GM12878 (cell line): ENCODE measurements at regions not wholly inside any gene's neighbourhood (a gene's known extent, or its start where the extent isn't known, plus 50 kb on each side); places are given as distances from the start of the nearest gene placed in this dataset.

Experiments used
- ATAC-seq: fragments of 200-7000 bp; cut with Tn5 transposase; 3 replicates; pipeline ENCODE4 v1.9.1; 2020; ENCODE audit warnings: mild to moderate bottlenecking, moderate library complexity
- BruUV-seq: library from RNA; stranded (reverse); fragments of 400-500 nt; replicated peaks from 2 replicates; lab custom pipeline; 2021; lab: Mats Ljungman, UMichigan
- CTCF ChIA-PET: fragments of 300-600 bp; sonication (Branson Sonifier 250); formaldehyde crosslinking; extraction: SDS; loops from one replicate; lab custom pipeline; 2021; ENCODE audit warnings: inconsistent platforms; lab: Yijun Ruan, JAX
- POLR2A ChIA-PET: fragments of 350-600 bp; formaldehyde crosslinking; extraction: SDS; loops from one replicate; lab custom pipeline; 2021; ENCODE audit warnings: inconsistent platforms; lab: Charles Lee
- RAD21 ChIA-PET: fragments of 300-600 bp; sonication (Branson Sonifier 250); formaldehyde crosslinking; loops from one replicate; lab custom pipeline; 2023; ENCODE audit warnings: antibody characterized with exemption; ENCODE audit not compliant: unreplicated experiment; lab: Charles Lee
- SMC1A ChIA-PET: fragments of 300-600 bp; sonication (Branson Sonifier 250); formaldehyde crosslinking; loops from one replicate; lab custom pipeline; 2023; ENCODE audit not compliant: unreplicated experiment, uncharacterized antibody; lab: Charles Lee
- DNase-seq: peaks from one replicate; pipeline ENCODE4 v3.0.0-alpha.2; 2011; ENCODE audit warnings: low read depth, low spot score
- FAIRE-seq: peaks from 3 replicates; lab custom pipeline; 2011; peaks lifted over from hg19 to GRCh38; lab: Jason Lieb, UNC
- H2AFZ ChIP-seq: 2 replicates; pipeline ENCODE4 v1.6.0; 2011; ENCODE audit warnings: low read depth, low read length, control low read depth; ENCODE audit not compliant: control insufficient read depth
- H3K27ac ChIP-seq: 2 replicates; pipeline ENCODE4 v1.5.1; 2011; ENCODE audit warnings: control low read depth; ENCODE audit not compliant: control insufficient read depth, insufficient read depth
- H3K27me3 ChIP-seq, 2 experiments: replicated peaks in 1 of 2; 2 replicates each; pipeline versions ENCODE4 v1.6.0 to v1.6.1; 2011; ENCODE audit warnings: low read length in 1 of 2; ENCODE audit not compliant: control insufficient read depth in 2 of 2, insufficient read depth in 2 of 2
- H3K36me3 ChIP-seq, 2 experiments: 2 replicates each; pipeline ENCODE4 v1.5.1; 2011; ENCODE audit warnings: low read length in 1 of 2; ENCODE audit not compliant: control insufficient read depth in 2 of 2, insufficient read depth in 2 of 2
- H3K4me1 ChIP-seq: 2 replicates; pipeline ENCODE4 v1.6.1; 2011; ENCODE audit warnings: mild to moderate bottlenecking, low read length, moderate library complexity, mixed read lengths; ENCODE audit not compliant: control insufficient read depth, insufficient read depth
- H3K4me2 ChIP-seq: 2 replicates; pipeline ENCODE4 v1.6.0; 2011; ENCODE audit warnings: control low read depth; ENCODE audit not compliant: control insufficient read depth, insufficient read depth
- H3K4me3 ChIP-seq: fragments of 200-600 bp; sonication (generic); 2 replicates; pipeline ENCODE4 v1.5.1; 2016
- H3K79me2 ChIP-seq: 2 replicates; pipeline ENCODE4 v1.6.0; 2011; ENCODE audit warnings: low read length; ENCODE audit not compliant: control insufficient read depth, insufficient read depth
- H3K9ac ChIP-seq: 2 replicates; pipeline ENCODE4 v1.8.0; 2011; ENCODE audit warnings: low read length, control low read depth, mixed read lengths; ENCODE audit not compliant: control insufficient read depth, insufficient read depth
- H3K9me3 ChIP-seq: replicated peaks from 3 replicates; pipeline ENCODE4 v1.5.1; 2011; ENCODE audit warnings: mild to moderate bottlenecking, low read length; ENCODE audit not compliant: control insufficient read depth, insufficient read depth
- H4K20me1 ChIP-seq: 2 replicates; pipeline ENCODE4 v1.6.0; 2011; ENCODE audit not compliant: control insufficient read depth, insufficient read depth
- BMI1 ChIP-seq: fragments of 450-650 bp; IDR thresholded peaks from 2 replicates; pipeline ENCODE4 v1.6.1; 2016; ENCODE audit warnings: mild to moderate bottlenecking, moderate library complexity, borderline replicate concordance
- ETV6 ChIP-seq, 2 experiments: fragments of 450-650 bp in 1 of 2; IDR thresholded peaks in 1 of 2; conservative IDR thresholded peaks in 1 of 2; 2 replicates each; pipeline ENCODE4 v1.6.1; 2014; ENCODE audit warnings: antibody characterized with exemption in 1 of 2, borderline replicate concordance in 1 of 2, low read depth in 1 of 2, mild to moderate bottlenecking in 1 of 2, moderate library complexity in 1 of 2
- HDAC2 ChIP-seq: fragments of 200-600 bp; sonication (generic); IDR thresholded peaks from 2 replicates; pipeline ENCODE4 v1.6.1; 2017
- IKZF1 ChIP-seq: fragments of 450-650 bp; conservative IDR thresholded peaks from 2 replicates; pipeline ENCODE4 v1.6.1; 2017; ENCODE audit warnings: antibody characterized with exemption, mild to moderate bottlenecking
- IKZF2 ChIP-seq, 2 experiments: fragments of 450-650 bp; IDR thresholded peaks; 2 replicates each; pipeline ENCODE4 v1.6.1; 2017; ENCODE audit warnings: mild to moderate bottlenecking in 2 of 2, moderate library complexity in 2 of 2
- NR2F1 ChIP-seq: fragments of 450-650 bp; conservative IDR thresholded peaks from 2 replicates; pipeline ENCODE4 v1.6.1; 2017; ENCODE audit warnings: mild to moderate bottlenecking
- NRF1 ChIP-seq: conservative IDR thresholded peaks from 2 replicates; pipeline ENCODE4 v1.6.1; 2011; ENCODE audit warnings: mild to moderate bottlenecking, low read depth, low read length, improper control_type of control experiment
- POU2F2 ChIP-seq: IDR thresholded peaks from 3 replicates; pipeline ENCODE4 v1.6.1; 2011; ENCODE audit warnings: low read depth, mild to moderate bottlenecking, low read length, borderline replicate concordance
- SMARCA5 ChIP-seq: fragments of 450-650 bp; IDR thresholded peaks from 2 replicates; pipeline ENCODE4 v1.6.1; 2017; ENCODE audit warnings: mild to moderate bottlenecking
- SMC3 ChIP-seq: IDR thresholded peaks from 2 replicates; pipeline ENCODE4 v1.6.1; 2011; ENCODE audit warnings: low read length, improper control_type of control experiment, borderline replicate concordance
- SREBF1 ChIP-seq: IDR thresholded peaks from 2 replicates; pipeline ENCODE4 v1.6.1; 2012; ENCODE audit warnings: mild to moderate bottlenecking, low read length
- SREBF2 ChIP-seq: IDR thresholded peaks from 2 replicates; pipeline ENCODE4 v1.6.1; 2012; ENCODE audit warnings: mild to moderate bottlenecking, low read length
- SRF ChIP-seq, 2 experiments: IDR thresholded peaks; 2 replicates each; pipeline ENCODE4 v1.6.1; 2011; ENCODE audit warnings: low read depth in 2 of 2, low read length in 2 of 2, mild to moderate bottlenecking in 1 of 2, moderate library complexity in 1 of 2
- SUPT20H ChIP-seq: IDR thresholded peaks from 2 replicates; pipeline ENCODE4 v1.6.1; 2011; ENCODE audit warnings: low read depth, mild to moderate bottlenecking, low read length, moderate library complexity, borderline replicate concordance; ENCODE audit not compliant: control insufficient read depth
- WGBS: methylation state at CpG from one replicate; pipeline ENCODE4 v1.1.6; 2016; ENCODE audit warnings: low lambda C conversion rate; ENCODE audit not compliant: insufficient replicate concordance, insufficient coverage; ENCODE audit errors: missing lambda C conversion rate; 5-methylcytosine and 5-hydroxymethylcytosine counted together
- in situ Hi-C: fragments of 300-500 bp; cut with MboI; formaldehyde crosslinking; loops from 9 replicates; pipeline ENCODE4 v1.14.3; 2018; ENCODE audit warnings: mixed read lengths
- intact Hi-C: fragments of 100-400 bp; cut with micrococcal nuclease; formaldehyde crosslinking; loops from one replicate; pipeline ENCODE4 v1.14.2; 2022; ENCODE audit not compliant: unreplicated experiment
- TF ChIP-seq, protein P1 (sequence below): fragments of 150-350 bp; IDR thresholded peaks from 2 replicates; pipeline ENCODE4 v1.6.1; 2014; ENCODE audit warnings: mild to moderate bottlenecking, low read depth, low read length
- TF ChIP-seq, protein P2 (sequence below): fragments of 450-650 bp; IDR thresholded peaks from 2 replicates; pipeline ENCODE4 v1.6.1; 2016; ENCODE audit warnings: mild to moderate bottlenecking
- TF ChIP-seq, protein P3 (sequence below): fragments of 450-650 bp; IDR thresholded peaks from 2 replicates; pipeline ENCODE4 v1.6.1; 2017; ENCODE audit warnings: mild to moderate bottlenecking, moderate library complexity
- TF ChIP-seq, protein P4 (sequence below): fragments of 450-650 bp; IDR thresholded peaks from 2 replicates; pipeline ENCODE4 v1.6.1; 2014; ENCODE audit warnings: mild to moderate bottlenecking

DNA sequence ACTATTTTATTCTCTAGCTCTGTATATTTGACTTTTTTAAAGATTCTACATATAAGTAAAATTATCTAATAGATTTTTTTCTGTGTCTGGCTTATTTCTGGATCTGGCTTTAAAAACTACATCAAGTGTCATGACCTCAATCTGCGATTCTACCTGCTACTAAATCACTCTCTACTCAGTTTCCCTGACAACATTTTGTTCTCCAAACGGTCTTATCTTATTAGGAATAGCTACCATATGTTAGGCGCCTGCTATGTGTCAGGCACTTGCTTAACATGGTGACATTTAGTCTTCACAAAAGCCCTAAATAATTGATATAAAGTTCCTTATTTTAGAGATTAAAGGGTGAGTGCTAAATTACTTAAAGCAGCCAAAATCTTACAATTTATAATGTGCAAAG is 1362.9 kb upstream of the FLRT2 start:
- H3K27me3 ChIP-seq = no peaks in the 10 kb centered on the region
- TF ChIP-seq SUPT20H (no peak), ETV6 (conservative IDR thresholded peaks at IDR 0.05 in 1 of 2, IDR thresholded peaks at IDR 0.05 in 1 of 2; ENCODE audit: borderline replicate concordance in 1 of 2, low read depth in 1 of 2) (no peak), SMARCA5 (no peak), BMI1 (no peak), IKZF2 (IDR thresholded peaks at IDR 0.05) (no peak), SREBF1 (no peak), SREBF2 (no peak), SMC3 (no peak), POU2F2 (no peak), NRF1 (no peak), HDAC2 (no peak), SRF (IDR thresholded peaks at IDR 0.05; ENCODE audit: low read depth in 2 of 2, low read length in 2 of 2) (no peak), IKZF1 (no peak), NR2F1 (no peak)
- TF ChIP-seq, protein P1, sequence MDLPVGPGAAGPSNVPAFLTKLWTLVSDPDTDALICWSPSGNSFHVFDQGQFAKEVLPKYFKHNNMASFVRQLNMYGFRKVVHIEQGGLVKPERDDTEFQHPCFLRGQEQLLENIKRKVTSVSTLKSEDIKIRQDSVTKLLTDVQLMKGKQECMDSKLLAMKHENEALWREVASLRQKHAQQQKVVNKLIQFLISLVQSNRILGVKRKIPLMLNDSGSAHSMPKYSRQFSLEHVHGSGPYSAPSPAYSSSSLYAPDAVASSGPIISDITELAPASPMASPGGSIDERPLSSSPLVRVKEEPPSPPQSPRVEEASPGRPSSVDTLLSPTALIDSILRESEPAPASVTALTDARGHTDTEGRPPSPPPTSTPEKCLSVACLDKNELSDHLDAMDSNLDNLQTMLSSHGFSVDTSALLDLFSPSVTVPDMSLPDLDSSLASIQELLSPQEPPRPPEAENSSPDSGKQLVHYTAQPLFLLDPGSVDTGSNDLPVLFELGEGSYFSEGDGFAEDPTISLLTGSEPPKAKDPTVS = no peak
- TF ChIP-seq, protein P2, sequence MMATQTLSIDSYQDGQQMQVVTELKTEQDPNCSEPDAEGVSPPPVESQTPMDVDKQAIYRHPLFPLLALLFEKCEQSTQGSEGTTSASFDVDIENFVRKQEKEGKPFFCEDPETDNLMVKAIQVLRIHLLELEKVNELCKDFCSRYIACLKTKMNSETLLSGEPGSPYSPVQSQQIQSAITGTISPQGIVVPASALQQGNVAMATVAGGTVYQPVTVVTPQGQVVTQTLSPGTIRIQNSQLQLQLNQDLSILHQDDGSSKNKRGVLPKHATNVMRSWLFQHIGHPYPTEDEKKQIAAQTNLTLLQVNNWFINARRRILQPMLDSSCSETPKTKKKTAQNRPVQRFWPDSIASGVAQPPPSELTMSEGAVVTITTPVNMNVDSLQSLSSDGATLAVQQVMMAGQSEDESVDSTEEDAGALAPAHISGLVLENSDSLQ = no peak
- TF ChIP-seq, protein P3, sequence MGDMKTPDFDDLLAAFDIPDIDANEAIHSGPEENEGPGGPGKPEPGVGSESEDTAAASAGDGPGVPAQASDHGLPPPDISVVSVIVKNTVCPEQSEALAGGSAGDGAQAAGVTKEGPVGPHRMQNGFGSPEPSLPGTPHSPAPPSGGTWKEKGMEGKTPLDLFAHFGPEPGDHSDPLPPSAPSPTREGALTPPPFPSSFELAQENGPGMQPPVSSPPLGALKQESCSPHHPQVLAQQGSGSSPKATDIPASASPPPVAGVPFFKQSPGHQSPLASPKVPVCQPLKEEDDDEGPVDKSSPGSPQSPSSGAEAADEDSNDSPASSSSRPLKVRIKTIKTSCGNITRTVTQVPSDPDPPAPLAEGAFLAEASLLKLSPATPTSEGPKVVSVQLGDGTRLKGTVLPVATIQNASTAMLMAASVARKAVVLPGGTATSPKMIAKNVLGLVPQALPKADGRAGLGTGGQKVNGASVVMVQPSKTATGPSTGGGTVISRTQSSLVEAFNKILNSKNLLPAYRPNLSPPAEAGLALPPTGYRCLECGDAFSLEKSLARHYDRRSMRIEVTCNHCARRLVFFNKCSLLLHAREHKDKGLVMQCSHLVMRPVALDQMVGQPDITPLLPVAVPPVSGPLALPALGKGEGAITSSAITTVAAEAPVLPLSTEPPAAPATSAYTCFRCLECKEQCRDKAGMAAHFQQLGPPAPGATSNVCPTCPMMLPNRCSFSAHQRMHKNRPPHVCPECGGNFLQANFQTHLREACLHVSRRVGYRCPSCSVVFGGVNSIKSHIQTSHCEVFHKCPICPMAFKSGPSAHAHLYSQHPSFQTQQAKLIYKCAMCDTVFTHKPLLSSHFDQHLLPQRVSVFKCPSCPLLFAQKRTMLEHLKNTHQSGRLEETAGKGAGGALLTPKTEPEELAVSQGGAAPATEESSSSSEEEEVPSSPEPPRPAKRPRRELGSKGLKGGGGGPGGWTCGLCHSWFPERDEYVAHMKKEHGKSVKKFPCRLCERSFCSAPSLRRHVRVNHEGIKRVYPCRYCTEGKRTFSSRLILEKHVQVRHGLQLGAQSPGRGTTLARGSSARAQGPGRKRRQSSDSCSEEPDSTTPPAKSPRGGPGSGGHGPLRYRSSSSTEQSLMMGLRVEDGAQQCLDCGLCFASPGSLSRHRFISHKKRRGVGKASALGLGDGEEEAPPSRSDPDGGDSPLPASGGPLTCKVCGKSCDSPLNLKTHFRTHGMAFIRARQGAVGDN = no peak
- TF ChIP-seq, protein P4, sequence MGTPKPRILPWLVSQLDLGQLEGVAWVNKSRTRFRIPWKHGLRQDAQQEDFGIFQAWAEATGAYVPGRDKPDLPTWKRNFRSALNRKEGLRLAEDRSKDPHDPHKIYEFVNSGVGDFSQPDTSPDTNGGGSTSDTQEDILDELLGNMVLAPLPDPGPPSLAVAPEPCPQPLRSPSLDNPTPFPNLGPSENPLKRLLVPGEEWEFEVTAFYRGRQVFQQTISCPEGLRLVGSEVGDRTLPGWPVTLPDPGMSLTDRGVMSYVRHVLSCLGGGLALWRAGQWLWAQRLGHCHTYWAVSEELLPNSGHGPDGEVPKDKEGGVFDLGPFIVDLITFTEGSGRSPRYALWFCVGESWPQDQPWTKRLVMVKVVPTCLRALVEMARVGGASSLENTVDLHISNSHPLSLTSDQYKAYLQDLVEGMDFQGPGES = no peak
- ChIA-PET SMC1A (no interaction called here), POLR2A (no interaction called here), CTCF (no interaction called here), RAD21 (interaction anchor here (0.6 kb wide), 1 partner anchor 610 kb away, joined by 3 read pairs; no protein-coding TSS in a partner anchor)
- H3K79me2 ChIP-seq = no peaks in the 10 kb centered on the region
- H3K4me2 ChIP-seq = no peak overlapping the region
- H3K4me1 ChIP-seq = no peaks in the 10 kb centered on the region
- ATAC-seq = no peak
- FAIRE-seq = no peak
- in situ Hi-C loops (no loop called here), intact Hi-C loops (no loop called here)
- H4K20me1 ChIP-seq = no peaks in the 10 kb centered on the region
- no peak overlapping the region for H3K27ac ChIP-seq
- no peaks in the 10 kb centered on the region for H3K9me3 ChIP-seq
- no peak overlapping the region for H2AFZ ChIP-seq
- no peak overlapping the region for H3K9ac ChIP-seq
- H3K4me3 ChIP-seq = no peak overlapping the region
- WGBS = 23% methylated on average over 3 of the region's 3 CpGs
- no TSS peak for BruUV-seq
- no peak for DNase-seq
- H3K36me3 ChIP-seq = no peaks in the 10 kb centered on the region
